ENCODE measurements at regions not wholly inside any gene's neighbourhood (a gene's known extent, or its start where the extent isn't known, plus 50 kb on each side); places are given as distances from the start of the nearest gene placed in this dataset.
"Not testable (repeated sequence)": the region's sequence is repeated elsewhere in the genome, so short reads cannot be mapped to it uniquely, and the experiment has no call there.

- POLR2A ChIA-PET (ENCODE audit: unreplicated experiment); intact Hi-C loops (cut with micrococcal nuclease): not testable (repeated sequence)
These were observed 527.6 kb upstream of the LRRN3 start for GRCh38 chr7:110563286-110563685.

More at GRCh38 chr7:110563286-110563685, 527.6 kb upstream of the LRRN3 start:
- H3K9me3 ChIP-seq (ENCODE audit: control insufficient read depth, insufficient read depth, low read length); H4K91ac ChIP-seq (ENCODE audit: insufficient read depth, low read depth, low read length); H2AFZ ChIP-seq (replicated peaks; ENCODE audit: low read length, poor library complexity); in situ Hi-C loops (cut with MboI; ENCODE audit: low sequenced_read_pairs); H3K27ac ChIP-seq (ENCODE audit: insufficient read depth, low read length); H3K18ac ChIP-seq (ENCODE audit: low read depth, low read length); H2BK5ac ChIP-seq (ENCODE audit: low read depth, low read length, poor library complexity, severe bottlenecking); DNase-seq; H3K4me2 ChIP-seq (ENCODE audit: low read depth, low read length); H3K23ac ChIP-seq (ENCODE audit: low read depth, low read length); CTCF ChIA-PET; H4K5ac ChIP-seq (ENCODE audit: low read depth, low read length); H3K4me1 ChIP-seq (ENCODE audit: control insufficient read depth, insufficient read depth, low read length); dilution Hi-C loops (cut with HindIII; ENCODE audit: low sequenced_read_pairs, unreplicated experiment); H3K79me1 ChIP-seq (ENCODE audit: low read depth in 1 of 2, low read length in 2 of 2); H3K14ac ChIP-seq (replicated peaks; ENCODE audit: low read depth, low read length); H3K9ac ChIP-seq (ENCODE audit: low read depth, low read length); H4K8ac ChIP-seq (ENCODE audit: low read depth in 2 of 2, low read length in 2 of 2); H2BK15ac ChIP-seq (ENCODE audit: low read depth, low read length); H3K27me3 ChIP-seq (ENCODE audit: control insufficient read depth, insufficient read depth, low read length); H3K4ac ChIP-seq (ENCODE audit: low read depth, low read length); H3K9me1 ChIP-seq (ENCODE audit: insufficient read depth, low read length); H2AK5ac ChIP-seq (ENCODE audit: low read depth, low read length); H2BK120ac ChIP-seq (ENCODE audit: low read depth, low read length); H4K20me1 ChIP-seq (ENCODE audit: insufficient read depth, low read length); ATAC-seq (ENCODE audit: low read depth); H3K56ac ChIP-seq (ENCODE audit: extremely low read depth, insufficient read depth, low read length); H2AK9ac ChIP-seq (replicated peaks; ENCODE audit: low read depth, low read length, poor library complexity); BruUV-seq (replicated peaks); H2BK20ac ChIP-seq (ENCODE audit: low read depth, low read length); H3K36me3 ChIP-seq (ENCODE audit: control insufficient read depth, insufficient read depth, low read length); H3K4me3 ChIP-seq (ENCODE audit: insufficient read depth, low read depth, low read length): not testable (repeated sequence)
- WGBS, 2 experiments (ENCODE audit: extremely low coverage in 2 of 2, insufficient read length in 1 of 2): 93% methylated on average over 3 of the region's 18 CpGs; no CpG with 5 or more reads in 1 of the 2 experiments
